Stimulated activated CD4-positive, alpha-beta T cell treated with anti-CD3 and anti-CD28 coated beads, Interleukin-1b, Interleukin-23, amount 100 ng/mL, for 48 hours (primary cell): ENCODE measurements at regions not wholly inside any gene's neighbourhood (a gene's known extent, or its start where the extent isn't known, plus 50 kb on each side); places are given as distances from the start of the nearest gene placed in this dataset.
A peak's percentile ranks its signal among the peaks of the same experiment; 100 is the strongest.

Source experiments
- DNase-seq: peaks from one replicate; pipeline ENCODE4 v3.0.0-alpha.2; 2020

- DNase-seq, result no peak
Observed at GRCh38 chr1:234708700-234709395, 98.9 kb upstream of the IRF2BP2 start.

GRCh38 chr1:234707641-234708040 is 97.7 kb upstream of the IRF2BP2 start:
- no peak for DNase-seq

GRCh38 chr1:234706931-234707330 is 97.0 kb upstream of the IRF2BP2 start:
- no peak for DNase-seq

- DNase-seq, result no peak
Observed at GRCh38 chr1:234706199-234706598, 96.2 kb upstream of the IRF2BP2 start.

- DNase-seq, result no peak
Observed at GRCh38 chr1:234705615-234706014, 95.6 kb upstream of the IRF2BP2 start.

- no peak for DNase-seq
Observed at GRCh38 chr1:234704106-234704887, 94.3 kb upstream of the IRF2BP2 start.

- no peak for DNase-seq
Observed at GRCh38 chr1:234702342-234703000, 92.5 kb upstream of the IRF2BP2 start.

- no peak for DNase-seq
Observed at GRCh38 chr1:234701737-234702341, 91.9 kb upstream of the IRF2BP2 start.

GRCh38 chr1:234699795-234700665 is 90.1 kb upstream of the IRF2BP2 start:
- peak; percentile 37 for DNase-seq

GRCh38 chr1:234698686-234699085 is 88.7 kb upstream of the IRF2BP2 start:
- DNase-seq, result no peak

GRCh38 chr1:234697741-234698140 is 87.8 kb upstream of the IRF2BP2 start:
- no peak for DNase-seq

GRCh38 chr1:234697015-234697414 is 87.0 kb upstream of the IRF2BP2 start:
- no peak for DNase-seq

GRCh38 chr1:234696148-234696576 is 86.2 kb upstream of the IRF2BP2 start:
- DNase-seq, result no peak

GRCh38 chr1:234694661-234695060 is 84.7 kb upstream of the IRF2BP2 start:
- DNase-seq, result no peak

- no peak for DNase-seq
Observed at GRCh38 chr1:234692966-234693580, 83.1 kb upstream of the IRF2BP2 start.

- DNase-seq, result no peak
Observed at GRCh38 chr1:234691567-234691966, 81.6 kb upstream of the IRF2BP2 start.

GRCh38 chr1:234690872-234691271 is 80.9 kb upstream of the IRF2BP2 start:
- DNase-seq, result no peak

- DNase-seq, result no peak
Observed at GRCh38 chr1:234689236-234689635, 79.3 kb upstream of the IRF2BP2 start.

- DNase-seq, result no peak
Observed at GRCh38 chr1:234687011-234687410, 77.0 kb upstream of the IRF2BP2 start.

GRCh38 chr1:234686035-234686434 is 76.1 kb upstream of the IRF2BP2 start:
- DNase-seq, result no peak

GRCh38 chr1:234684856-234685255 is 74.9 kb upstream of the IRF2BP2 start:
- DNase-seq, result no peak
